HFF-Myc (cell line): ENCODE measurements at regions not wholly inside any gene's neighbourhood (a gene's known extent, or its start where the extent isn't known, plus 50 kb on each side); places are given as distances from the start of the nearest gene placed in this dataset.

Source experiments
- DNase-seq: peaks from one replicate; pipeline ENCODE4 v3.0.0-alpha.2; 2011; ENCODE audit warnings: low read depth; ENCODE audit errors: extremely low read depth
- H3K4me3 ChIP-seq: replicated peaks from 2 replicates; pipeline ENCODE4 v1.5.1; 2011; ENCODE audit warnings: low read depth, mild to moderate bottlenecking, control low read depth, low read length
- TF ChIP-seq, protein P1 (sequence below): IDR thresholded peaks from 2 replicates; pipeline ENCODE4 v1.5.1; 2012; ENCODE audit warnings: mild to moderate bottlenecking, low read depth, low read length, control low read depth; ENCODE audit errors: missing control alignments

DNA sequence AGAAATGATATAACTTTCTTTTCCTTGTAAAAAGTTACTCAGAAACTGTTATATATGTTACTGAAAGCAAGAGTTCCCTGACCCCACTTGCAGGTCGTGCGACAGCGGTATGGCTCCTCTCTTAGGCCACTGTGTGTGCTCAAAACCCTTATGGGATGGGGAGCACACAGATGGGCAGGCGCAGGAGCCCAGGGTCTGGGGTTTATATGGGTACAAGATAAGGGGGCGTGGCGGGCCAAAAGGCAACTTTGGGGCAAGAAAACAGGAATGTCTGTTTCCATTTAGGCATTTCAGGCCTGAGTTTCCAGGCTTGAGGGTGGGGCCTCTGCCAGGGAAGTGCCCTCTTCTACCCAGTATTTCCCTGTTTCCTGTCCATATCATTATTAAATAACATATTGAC, 736.5 kb downstream of the VGLL3 start:
- no peak for DNase-seq
- TF ChIP-seq, protein P1, sequence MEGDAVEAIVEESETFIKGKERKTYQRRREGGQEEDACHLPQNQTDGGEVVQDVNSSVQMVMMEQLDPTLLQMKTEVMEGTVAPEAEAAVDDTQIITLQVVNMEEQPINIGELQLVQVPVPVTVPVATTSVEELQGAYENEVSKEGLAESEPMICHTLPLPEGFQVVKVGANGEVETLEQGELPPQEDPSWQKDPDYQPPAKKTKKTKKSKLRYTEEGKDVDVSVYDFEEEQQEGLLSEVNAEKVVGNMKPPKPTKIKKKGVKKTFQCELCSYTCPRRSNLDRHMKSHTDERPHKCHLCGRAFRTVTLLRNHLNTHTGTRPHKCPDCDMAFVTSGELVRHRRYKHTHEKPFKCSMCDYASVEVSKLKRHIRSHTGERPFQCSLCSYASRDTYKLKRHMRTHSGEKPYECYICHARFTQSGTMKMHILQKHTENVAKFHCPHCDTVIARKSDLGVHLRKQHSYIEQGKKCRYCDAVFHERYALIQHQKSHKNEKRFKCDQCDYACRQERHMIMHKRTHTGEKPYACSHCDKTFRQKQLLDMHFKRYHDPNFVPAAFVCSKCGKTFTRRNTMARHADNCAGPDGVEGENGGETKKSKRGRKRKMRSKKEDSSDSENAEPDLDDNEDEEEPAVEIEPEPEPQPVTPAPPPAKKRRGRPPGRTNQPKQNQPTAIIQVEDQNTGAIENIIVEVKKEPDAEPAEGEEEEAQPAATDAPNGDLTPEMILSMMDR = no peak
- no peak overlapping the region for H3K4me3 ChIP-seq

DNA sequence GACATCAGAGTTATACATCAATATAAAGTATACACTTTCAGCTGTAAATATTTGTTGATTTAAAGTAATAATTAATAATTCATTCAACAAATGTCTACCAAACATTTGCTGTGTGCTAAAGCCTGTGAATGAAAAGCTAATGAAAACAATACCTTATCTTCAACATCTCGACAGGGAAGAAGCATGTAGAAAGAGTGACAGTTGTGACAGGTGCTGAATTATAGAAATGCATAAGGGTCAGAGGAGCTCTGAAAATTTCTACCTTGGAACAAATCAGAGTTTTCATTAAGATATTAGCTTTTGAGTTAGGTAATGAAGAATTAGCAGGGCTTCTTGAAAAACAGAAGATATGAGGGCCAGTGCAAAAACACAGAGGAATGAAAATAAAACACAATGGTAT, 739.2 kb downstream of the VGLL3 start:
- no peak overlapping the region for H3K4me3 ChIP-seq
- TF ChIP-seq, protein P1 = no peak
- DNase-seq = no peak

DNA sequence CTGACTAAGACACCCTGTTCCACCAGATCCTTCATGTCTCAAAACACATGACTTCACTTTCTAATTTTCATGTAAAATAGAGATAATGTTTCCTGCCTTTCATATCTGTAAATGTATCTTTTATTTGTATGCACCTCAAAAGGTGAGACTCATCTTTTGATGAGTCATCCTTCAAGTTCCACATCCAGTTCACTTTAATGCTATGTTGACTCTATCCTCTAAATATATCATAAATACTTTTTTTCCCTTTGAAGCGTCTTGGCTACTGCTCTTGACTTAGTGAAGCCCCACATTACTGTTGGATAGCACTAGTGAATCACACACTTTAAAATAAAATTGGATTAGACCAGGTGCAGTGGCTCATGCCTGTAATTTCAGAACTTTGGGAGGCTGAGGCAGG, 741.1 kb downstream of the VGLL3 start:
- H3K4me3 ChIP-seq = no peak overlapping the region
- DNase-seq = no peak
- TF ChIP-seq, protein P1 = no peak

DNA sequence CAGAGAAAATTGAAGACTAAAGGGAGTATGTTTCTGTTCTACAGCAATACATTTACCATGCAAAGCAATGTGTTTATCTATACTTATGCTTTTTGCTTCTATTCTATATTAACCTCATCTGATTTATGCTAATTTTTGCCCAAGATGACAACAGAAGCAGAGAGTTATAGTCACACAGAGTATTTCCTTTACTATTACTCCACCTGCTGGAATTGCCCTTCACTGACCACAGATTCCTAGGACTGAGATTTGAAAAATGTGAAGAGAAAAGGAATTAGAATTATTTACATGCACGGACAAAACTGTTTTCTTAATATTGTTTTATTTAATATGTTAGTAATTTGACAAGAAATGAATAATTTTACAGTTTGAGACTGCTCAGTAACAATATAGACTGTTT, 745.6 kb downstream of the VGLL3 start:
- no peak overlapping the region for H3K4me3 ChIP-seq
- TF ChIP-seq, protein P1 = no peak
- no peak for DNase-seq

DNA sequence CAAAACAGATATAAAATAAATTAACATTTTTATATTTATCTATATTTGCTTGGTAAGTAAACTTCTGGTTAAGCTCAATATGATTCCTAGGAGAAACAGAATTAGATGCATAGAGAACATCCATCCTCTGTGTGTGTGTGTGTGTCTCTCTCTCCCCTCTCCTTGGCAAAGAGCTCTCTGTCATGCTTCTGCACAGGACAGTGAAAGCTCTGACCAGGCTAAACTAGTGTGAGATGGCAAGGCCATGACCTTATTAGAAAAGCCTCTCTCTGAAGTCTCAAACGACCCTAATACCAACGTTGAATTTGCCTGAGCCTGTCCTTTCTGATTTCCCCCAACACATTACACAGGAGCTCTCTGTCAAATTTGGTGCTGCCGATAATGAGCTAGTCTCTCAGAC, 746.0 kb downstream of the VGLL3 start:
- no peak for DNase-seq
- TF ChIP-seq, protein P1 = no peak
- H3K4me3 ChIP-seq = no peak overlapping the region

DNA sequence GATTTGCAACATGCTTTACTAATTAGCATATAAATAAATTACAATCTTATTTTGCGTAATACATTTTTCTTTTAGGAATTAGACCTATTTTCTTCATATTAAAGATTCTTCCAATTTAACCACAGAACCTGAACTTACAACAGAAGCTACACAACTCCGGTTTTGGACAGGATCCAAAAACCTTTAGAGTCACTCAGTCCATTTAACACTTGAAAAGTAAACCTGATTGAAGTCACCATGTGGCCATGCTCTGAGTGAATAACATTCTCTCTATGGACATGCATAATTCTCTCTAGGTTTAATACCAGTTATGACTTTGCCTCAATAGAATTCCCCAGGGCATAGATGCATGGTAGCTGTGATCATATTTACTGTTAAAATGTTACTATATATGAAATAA, 751.0 kb downstream of the VGLL3 start:
- TF ChIP-seq, protein P1 = no peak
- H3K4me3 ChIP-seq = no peak overlapping the region
- no peak for DNase-seq

DNA sequence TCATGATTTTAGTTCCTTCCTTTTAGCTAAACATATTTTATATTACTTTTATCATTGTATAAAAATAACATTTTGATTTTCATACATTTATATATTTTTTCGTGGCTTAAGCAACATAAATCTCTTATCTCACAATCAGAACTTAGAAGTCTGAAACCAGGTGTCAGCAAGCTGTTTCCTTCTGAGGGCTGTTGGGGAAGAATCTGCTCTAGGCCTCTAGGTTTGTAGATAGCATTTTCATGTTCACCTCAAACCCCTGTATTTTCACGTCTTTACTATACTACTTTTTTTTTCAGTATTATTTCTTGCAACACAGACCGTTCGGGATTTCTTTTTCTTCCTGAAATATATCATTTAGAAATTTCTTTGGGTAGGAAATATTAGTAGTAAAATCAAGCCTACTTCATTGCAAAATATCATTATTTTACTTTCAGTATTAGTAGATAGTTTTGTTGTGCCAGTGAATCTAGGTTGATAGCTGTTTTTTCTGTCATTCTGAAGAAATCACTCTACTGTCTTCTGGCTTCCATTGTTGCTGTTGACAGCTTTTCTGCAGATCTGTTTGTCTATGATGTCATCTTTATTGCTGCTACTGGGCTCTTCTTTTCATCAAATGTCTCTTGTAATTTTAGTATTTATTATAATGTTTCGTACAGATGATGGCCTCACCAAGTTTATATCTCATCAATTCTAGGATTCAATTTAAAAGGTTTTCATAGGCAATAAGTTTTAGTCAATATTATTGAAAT, 756.3 kb downstream of the VGLL3 start:
- TF ChIP-seq, protein P1 = no peak
- no peak overlapping the region for H3K4me3 ChIP-seq
- no peak for DNase-seq
